Keratinocyte (primary cell): ENCODE measurements at regions not wholly inside any gene's neighbourhood (a gene's known extent, or its start where the extent isn't known, plus 50 kb on each side); places are given as distances from the start of the nearest gene placed in this dataset.

Source experiments
- DNase-seq: peaks from one replicate; pipeline ENCODE4 v3.0.0-alpha.2; 2011; ENCODE audit warnings: low read depth, missing footprints, low spot score
- FAIRE-seq: peaks from 2 replicates; lab custom pipeline; 2011; peaks lifted over from hg19 to GRCh38; lab: Jason Lieb, UNC
- H2AFZ ChIP-seq: 2 replicates; pipeline ENCODE4 v1.6.0; 2012; ENCODE audit warnings: low read length, control low read depth, inconsistent platforms; ENCODE audit not compliant: control insufficient read depth
- H3K27ac ChIP-seq: 2 replicates; pipeline ENCODE4 v1.5.1; 2011; ENCODE audit warnings: low read length; ENCODE audit not compliant: control insufficient read depth, insufficient read depth
- H3K27me3 ChIP-seq: 3 replicates; pipeline ENCODE4 v1.6.0; 2011; ENCODE audit warnings: low read length; ENCODE audit not compliant: control insufficient read depth, insufficient read depth; ENCODE audit errors: extremely low read depth
- H3K36me3 ChIP-seq, 2 experiments: 2 replicates in 1 of 2; 3 replicates in 1 of 2; pipeline ENCODE4 v1.5.1; 2011; ENCODE audit warnings: low read length in 2 of 2, mild to moderate bottlenecking in 1 of 2; ENCODE audit not compliant: control insufficient read depth in 2 of 2, insufficient read depth in 2 of 2; ENCODE audit errors: extremely low read depth in 1 of 2
- H3K4me1 ChIP-seq: 3 replicates; pipeline ENCODE4 v1.5.1; 2011; ENCODE audit warnings: low read length; ENCODE audit not compliant: control insufficient read depth, insufficient read depth; ENCODE audit errors: extremely low read depth
- H3K4me2 ChIP-seq: 3 replicates; pipeline ENCODE4 v1.6.0; 2011; ENCODE audit warnings: low read depth, low read length; ENCODE audit not compliant: control insufficient read depth, insufficient read depth; ENCODE audit errors: extremely low read depth
- H3K4me3 ChIP-seq, 3 experiments: fragments of 200-600 bp in 1 of 3; sonication (generic) in 1 of 3; 2 replicates in 2 of 3; 3 replicates in 1 of 3; pipeline ENCODE4 v1.5.1; 2011 to 2016; ENCODE audit warnings: low read length in 3 of 3, mild to moderate bottlenecking in 3 of 3, control low read depth in 2 of 3, inconsistent platforms in 1 of 3, low read depth in 1 of 3, mixed read lengths in 1 of 3, mixed run types in 1 of 3, moderate library complexity in 1 of 3; ENCODE audit not compliant: control insufficient read depth in 2 of 3, insufficient read depth in 2 of 3; ENCODE audit errors: extremely low read depth in 1 of 3
- H3K79me2 ChIP-seq: 2 replicates; pipeline ENCODE4 v1.6.0; 2012; ENCODE audit warnings: low read length; ENCODE audit not compliant: control insufficient read depth, insufficient read depth
- H3K9ac ChIP-seq: 3 replicates; pipeline ENCODE4 v1.6.0; 2011; ENCODE audit warnings: low read length; ENCODE audit not compliant: control insufficient read depth, insufficient read depth; ENCODE audit errors: extremely low read depth
- H3K9me1 ChIP-seq: 3 replicates; pipeline ENCODE4 v1.6.0; 2011; ENCODE audit warnings: low read length; ENCODE audit not compliant: control insufficient read depth, insufficient read depth; ENCODE audit errors: extremely low read depth
- H3K9me3 ChIP-seq: 2 replicates; pipeline ENCODE4 v1.5.1; 2012; ENCODE audit warnings: low read depth, low read length; ENCODE audit not compliant: control insufficient read depth
- H4K20me1 ChIP-seq: 3 replicates; pipeline ENCODE4 v1.6.0; 2011; ENCODE audit warnings: low read length; ENCODE audit not compliant: control insufficient read depth, insufficient read depth; ENCODE audit errors: extremely low read depth
- CTCF ChIP-seq, 3 experiments: IDR thresholded peaks in 1 of 3; conservative IDR thresholded peaks in 1 of 3; optimal IDR thresholded peaks in 1 of 3; 2 replicates in 2 of 3; 3 replicates in 1 of 3; pipeline versions ENCODE3 to v1.5.1; 2011; ENCODE audit warnings: low read length in 3 of 3, mild to moderate bottlenecking in 3 of 3, moderate library complexity in 2 of 3, control low read depth in 1 of 3, inconsistent platforms in 1 of 3; ENCODE audit not compliant: insufficient read depth in 2 of 3; ENCODE audit errors: extremely low read depth in 1 of 3
- EZH2 ChIP-seq: IDR thresholded peaks from one replicate; pipeline ENCODE4 v1.6.1; 2012; ENCODE audit warnings: inconsistent platforms, mild to moderate bottlenecking, low read length, moderate library complexity
- dilution Hi-C: fragments of 300-500 bp; cut with MboI; formaldehyde crosslinking; loops from one replicate; pipeline ENCODE4 v1.7.0; 2020; ENCODE audit warnings: low sequenced_read_pairs; ENCODE audit not compliant: extremely low pct_ligation_motif_present

DNA sequence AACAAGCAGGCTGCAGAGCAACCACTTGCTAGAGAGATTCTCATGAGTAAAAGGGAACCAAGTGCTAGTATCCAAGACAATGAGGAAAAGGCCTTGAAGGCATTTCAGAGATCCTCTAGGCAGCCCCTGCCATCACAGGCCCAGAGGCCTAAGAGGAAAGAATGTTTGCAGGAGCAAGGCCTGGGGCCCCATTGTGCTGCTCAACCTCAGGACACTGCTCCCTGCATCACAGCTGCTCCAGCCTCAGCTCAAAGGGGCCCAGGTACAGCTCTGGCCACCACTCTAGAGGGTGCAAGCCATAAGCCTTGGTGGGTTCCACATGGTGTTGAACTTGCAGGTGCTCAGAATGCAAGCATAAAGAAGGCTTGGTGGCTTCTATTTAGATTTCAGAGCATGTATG lies 243.0 kb upstream of the RPL38 start:
- Histone ChIP-seq H3K9ac (no peak overlapping the region), H3K9me3 (no peaks in the 10 kb centered on the region), H3K79me2 (no peaks in the 10 kb centered on the region), H3K27ac (no peak overlapping the region), H4K20me1 (no peaks in the 10 kb centered on the region), H3K4me2 (no peak overlapping the region), H3K9me1 (no peaks in the 10 kb centered on the region), H3K27me3 (peaks cover 3% of the 10 kb centered on the region), H3K36me3 (no peaks in the 10 kb centered on the region), H3K4me1 (no peaks in the 10 kb centered on the region), H3K4me3 (no peak overlapping the region), H2AFZ (no peak overlapping the region)
- dilution Hi-C loops, result no loop called here
- DNase-seq (no peak), FAIRE-seq (no peak)
- no peak for TF ChIP-seq EZH2
- no peak for TF ChIP-seq CTCF (optimal IDR thresholded peaks at IDR 0.05 in 1 of 3, IDR thresholded peaks at IDR 0.05 in 1 of 3, conservative IDR thresholded peaks at IDR 0.05 in 1 of 3; ENCODE audit: extremely low read depth in 1 of 3, insufficient read depth in 2 of 3, low read length in 3 of 3)

- DNase-seq (no peak), FAIRE-seq (no peak)
- dilution Hi-C loops, result no loop called here
- Histone ChIP-seq H4K20me1 (no peaks in the 10 kb centered on the region), H3K4me2 (no peak overlapping the region), H3K36me3 (no peaks in the 10 kb centered on the region), H3K27ac (no peak overlapping the region), H3K27me3 (no peaks in the 10 kb centered on the region), H3K4me1 (no peaks in the 10 kb centered on the region), H2AFZ (no peak overlapping the region), H3K9me3 (no peaks in the 10 kb centered on the region), H3K4me3 (no peak overlapping the region), H3K9ac (no peak overlapping the region), H3K9me1 (no peaks in the 10 kb centered on the region), H3K79me2 (no peaks in the 10 kb centered on the region)
- TF ChIP-seq CTCF (optimal IDR thresholded peaks at IDR 0.05 in 1 of 3, IDR thresholded peaks at IDR 0.05 in 1 of 3, conservative IDR thresholded peaks at IDR 0.05 in 1 of 3; ENCODE audit: extremely low read depth in 1 of 3, insufficient read depth in 2 of 3, low read length in 3 of 3) (no peak), EZH2 (no peak)
These were observed 241.2 kb upstream of the RPL38 start for GRCh38 chr17:73962308-73962707.
